ENCODE measurements at regions not wholly inside any gene's neighbourhood (a gene's known extent, or its start where the extent isn't known, plus 50 kb on each side); places are given as distances from the start of the nearest gene placed in this dataset.

DNA sequence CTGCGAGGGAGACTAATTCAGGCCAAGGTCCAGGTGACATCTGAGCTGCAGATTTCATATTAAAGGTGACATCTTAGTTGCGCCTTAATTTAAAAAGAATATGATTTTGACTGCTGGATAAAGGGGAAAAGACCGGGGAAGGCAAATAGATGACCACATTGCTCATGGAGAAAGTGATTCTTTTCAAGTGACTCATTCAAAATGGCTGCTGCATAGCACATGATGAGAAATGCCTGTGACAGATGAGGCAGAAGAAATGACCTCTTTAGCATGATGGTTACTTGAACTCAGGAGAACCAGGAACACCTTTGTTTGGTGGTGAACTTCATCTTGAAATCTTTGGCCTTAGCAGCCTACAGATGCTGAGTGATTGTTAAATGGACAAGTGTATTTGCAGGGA, 385.8 kb upstream of the TRIB2 start:
- no peak for DNase-seq

GRCh38 chr2:12331698-12332097, 385.0 kb upstream of the TRIB2 start:
- no peak for DNase-seq

GRCh38 chr2:12333293-12333692, 383.4 kb upstream of the TRIB2 start:
- no peak for DNase-seq

DNA sequence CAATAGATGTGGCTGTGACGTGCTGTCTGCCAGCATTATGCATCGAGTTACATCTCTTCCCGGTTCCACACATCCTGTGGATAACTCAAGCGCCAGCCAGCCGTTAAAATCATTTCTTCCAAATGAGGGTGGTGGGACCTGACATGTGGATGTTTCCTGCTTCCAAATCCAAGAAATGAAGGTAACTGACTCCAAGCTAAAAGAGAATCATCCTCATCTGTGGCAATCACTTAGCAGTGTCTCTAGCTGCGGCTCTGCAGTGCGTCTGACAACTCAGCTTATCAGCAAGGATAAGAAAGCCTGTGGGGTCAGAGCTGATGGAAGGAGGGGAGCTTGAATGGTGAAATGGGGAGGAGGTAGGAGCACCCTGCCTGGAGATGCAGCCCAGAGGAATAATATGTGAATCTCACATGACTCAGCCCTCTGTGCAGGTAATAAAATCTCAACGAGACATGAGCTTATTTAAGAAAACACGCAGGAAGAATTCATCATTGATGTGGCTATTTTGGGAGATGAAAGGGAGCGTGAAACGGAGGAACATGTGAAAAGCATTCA, 382.2 kb upstream of the TRIB2 start:
- DNase-seq, result no peak

- no peak for DNase-seq
Measured at GRCh38 chr2:12335131-12335530, 381.6 kb upstream of the TRIB2 start.

GRCh38 chr2:12335995-12336394, 380.7 kb upstream of the TRIB2 start:
- DNase-seq, result no peak

DNA sequence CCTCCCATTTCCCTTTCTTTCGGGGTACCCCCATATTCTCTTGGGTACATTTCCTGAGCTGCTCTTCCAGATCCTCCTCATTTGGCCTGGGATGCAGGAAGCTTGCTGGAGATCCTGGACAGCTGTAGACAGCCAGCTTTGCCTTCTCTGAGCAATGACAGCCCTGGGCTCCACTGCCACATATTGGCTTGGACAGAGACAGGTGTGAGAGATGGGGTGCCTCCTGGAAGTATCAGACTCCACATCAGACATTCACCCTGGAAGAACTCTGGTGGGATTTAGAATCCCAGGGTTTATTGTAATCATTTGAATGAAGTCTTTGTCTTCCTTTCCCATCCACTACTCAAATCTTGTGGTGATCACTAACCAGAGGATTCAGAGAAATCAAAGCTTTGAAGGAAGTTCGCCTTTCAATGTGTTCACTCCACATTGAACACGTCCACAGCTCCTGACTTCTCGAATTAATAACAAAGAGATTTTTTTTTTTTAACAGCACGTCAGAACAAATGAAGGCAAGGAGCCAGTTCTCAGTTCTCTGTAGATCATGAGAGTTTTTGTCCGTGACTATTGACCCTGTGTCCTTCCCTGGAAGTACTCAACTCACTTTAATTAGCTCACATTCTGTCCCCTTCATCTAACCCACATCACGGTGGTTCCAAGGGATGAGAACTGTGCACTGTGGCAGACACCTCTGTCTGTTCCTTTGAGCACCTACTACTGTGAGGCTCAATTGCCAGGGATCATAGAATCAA, 377.6 kb upstream of the TRIB2 start:
- DNase-seq, result no peak

GRCh38 chr2:12340164-12340563, 376.6 kb upstream of the TRIB2 start:
- no peak for DNase-seq

GRCh38 chr2:12341215-12341614, 375.5 kb upstream of the TRIB2 start:
- no peak for DNase-seq

DNA sequence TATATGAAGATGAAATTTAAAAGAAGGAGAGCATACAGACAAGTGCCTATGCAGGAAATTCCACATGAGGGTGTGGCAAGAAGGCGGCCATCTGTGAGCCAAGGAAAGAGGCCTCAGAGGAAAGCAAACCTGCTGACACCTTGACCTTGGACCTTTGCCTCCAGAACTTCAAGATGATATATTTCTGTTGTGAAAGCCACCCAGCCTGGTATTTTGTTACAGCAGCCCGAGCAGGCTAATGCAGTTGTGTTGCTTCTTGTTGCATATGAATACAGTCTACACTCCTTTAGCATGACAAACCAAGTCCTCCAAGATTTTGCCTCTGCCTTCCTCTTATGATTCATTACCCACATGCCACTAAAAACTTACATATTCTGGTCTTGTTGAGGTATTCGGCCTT, 374.8 kb upstream of the TRIB2 start:
- no peak for DNase-seq

GRCh38 chr2:12343141-12343540, 373.6 kb upstream of the TRIB2 start:
- DNase-seq, result no peak

DNA sequence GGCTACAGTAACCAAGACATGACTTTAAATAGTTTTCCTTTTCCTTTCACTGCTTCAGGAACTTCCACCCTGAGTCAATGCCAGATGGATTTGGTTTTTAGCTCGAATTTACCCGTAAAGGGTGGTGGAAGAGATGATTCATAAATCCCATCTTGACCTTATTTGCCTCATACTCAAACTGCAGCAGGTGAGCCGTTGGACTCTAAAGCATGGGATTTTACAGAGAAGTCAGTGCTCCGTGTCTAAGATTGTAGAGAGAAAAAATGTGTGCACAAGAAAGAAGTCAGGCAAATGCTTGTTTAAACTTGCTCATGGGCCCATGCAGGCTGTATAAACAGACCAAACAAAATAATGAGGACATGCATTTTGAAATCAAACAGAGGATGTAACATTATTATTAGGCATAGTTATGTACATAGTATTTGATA, 369.7 kb upstream of the TRIB2 start:
- DNase-seq, result no peak

GRCh38 chr2:12348216-12348615, 368.5 kb upstream of the TRIB2 start:
- DNase-seq, result no peak

- no peak for DNase-seq
Measured at GRCh38 chr2:12350821-12351220, 365.9 kb upstream of the TRIB2 start.

DNA sequence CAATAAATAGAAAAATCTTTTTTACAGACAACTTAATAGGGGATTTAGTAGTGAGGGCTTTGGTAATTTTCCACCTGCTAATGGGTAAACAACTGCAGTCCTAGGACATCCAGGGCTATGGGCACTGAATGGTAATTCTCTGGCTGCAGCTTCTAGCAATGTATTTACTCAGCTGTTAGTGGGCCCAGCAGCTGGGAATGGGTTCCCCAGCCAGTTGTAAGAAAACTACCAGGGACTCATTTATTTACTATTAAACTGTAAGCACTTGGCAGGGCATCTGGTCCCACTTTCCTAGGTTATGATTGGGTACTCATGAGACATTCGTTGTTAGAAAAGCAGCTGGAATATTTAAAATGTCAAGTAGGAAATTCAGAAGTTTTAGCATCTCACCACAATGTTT, 363.8 kb upstream of the TRIB2 start:
- no peak for DNase-seq

GRCh38 chr2:12361506-12361905, 355.2 kb upstream of the TRIB2 start:
- no peak for DNase-seq

DNA sequence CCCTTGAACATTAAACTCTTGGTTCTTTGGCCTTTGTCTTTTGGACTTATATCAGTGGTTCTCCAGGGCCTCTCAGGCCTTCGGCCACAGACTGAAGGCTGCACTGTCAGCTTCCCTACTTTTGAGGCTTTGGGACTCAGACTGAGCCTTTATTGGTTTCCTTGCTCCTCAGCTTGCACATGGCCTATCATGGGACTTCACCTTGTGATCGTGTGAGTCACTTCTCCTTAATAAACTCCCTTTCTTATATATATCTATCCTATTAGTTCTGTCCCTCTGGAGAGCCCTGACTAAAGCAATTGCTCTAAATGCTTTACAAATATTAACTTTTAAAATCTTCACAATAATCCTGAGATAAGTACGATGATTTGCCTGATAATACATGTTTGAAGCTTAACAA, 353.6 kb upstream of the TRIB2 start:
- no peak for DNase-seq

DNA sequence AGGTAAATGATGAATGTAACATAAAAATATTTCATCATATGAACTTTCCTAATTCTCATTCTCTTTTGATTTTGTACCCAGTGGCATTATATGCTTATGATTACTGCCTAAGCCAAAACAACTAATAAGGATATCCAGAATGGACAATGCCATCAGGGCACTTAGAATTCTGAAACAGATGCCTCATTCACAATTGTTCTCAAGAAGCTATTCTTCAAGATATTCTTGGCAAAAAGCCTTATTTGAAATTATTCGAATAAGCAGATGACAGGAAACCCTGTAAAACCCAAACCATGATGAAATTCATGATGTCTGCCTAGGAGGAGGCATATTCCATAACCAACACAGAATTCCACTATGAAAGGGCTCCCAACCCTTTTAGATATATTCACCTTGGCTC, 353.2 kb upstream of the TRIB2 start:
- no peak for DNase-seq

DNA sequence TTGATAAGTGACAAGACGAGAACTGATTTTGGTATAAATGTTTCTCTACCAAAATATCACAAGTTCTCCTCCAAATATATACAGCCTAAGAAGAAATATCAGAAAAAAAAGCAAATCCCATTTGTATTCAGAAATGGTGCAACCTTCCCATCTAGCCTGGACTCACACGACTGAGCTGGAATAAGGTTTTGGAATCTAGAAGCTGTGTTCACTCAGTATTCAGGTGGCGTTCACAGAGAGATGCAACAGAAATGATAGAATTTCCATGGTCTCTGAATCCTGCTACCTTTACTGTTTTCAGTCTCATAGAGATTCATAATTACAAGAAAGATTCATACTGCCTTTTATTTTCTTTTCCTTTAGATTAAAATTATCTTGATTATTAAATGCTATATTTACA, 347.2 kb upstream of the TRIB2 start:
- no peak for DNase-seq

- no peak for DNase-seq
Measured at GRCh38 chr2:12376025-12376424, 340.7 kb upstream of the TRIB2 start.

DNA sequence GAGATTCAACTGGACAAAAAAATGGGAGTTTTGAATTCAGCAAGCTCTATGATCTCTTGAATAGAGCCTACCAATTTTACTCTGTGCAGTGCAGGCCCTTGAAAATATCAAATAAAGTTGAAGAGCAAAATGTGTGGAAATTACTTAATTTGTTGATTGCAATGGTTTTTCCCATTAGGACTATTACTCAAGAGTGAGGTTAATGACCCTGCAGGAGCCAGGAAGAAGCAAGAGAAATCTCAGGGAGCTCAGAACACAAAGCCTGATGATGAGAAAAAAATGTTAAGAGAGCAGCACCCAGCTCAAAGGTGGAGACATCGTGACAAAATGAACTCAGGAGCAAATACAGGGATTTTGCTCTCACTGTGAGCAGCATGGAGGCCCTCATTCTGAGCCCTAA, 337.6 kb upstream of the TRIB2 start:
- DNase-seq, result no peak

DNA sequence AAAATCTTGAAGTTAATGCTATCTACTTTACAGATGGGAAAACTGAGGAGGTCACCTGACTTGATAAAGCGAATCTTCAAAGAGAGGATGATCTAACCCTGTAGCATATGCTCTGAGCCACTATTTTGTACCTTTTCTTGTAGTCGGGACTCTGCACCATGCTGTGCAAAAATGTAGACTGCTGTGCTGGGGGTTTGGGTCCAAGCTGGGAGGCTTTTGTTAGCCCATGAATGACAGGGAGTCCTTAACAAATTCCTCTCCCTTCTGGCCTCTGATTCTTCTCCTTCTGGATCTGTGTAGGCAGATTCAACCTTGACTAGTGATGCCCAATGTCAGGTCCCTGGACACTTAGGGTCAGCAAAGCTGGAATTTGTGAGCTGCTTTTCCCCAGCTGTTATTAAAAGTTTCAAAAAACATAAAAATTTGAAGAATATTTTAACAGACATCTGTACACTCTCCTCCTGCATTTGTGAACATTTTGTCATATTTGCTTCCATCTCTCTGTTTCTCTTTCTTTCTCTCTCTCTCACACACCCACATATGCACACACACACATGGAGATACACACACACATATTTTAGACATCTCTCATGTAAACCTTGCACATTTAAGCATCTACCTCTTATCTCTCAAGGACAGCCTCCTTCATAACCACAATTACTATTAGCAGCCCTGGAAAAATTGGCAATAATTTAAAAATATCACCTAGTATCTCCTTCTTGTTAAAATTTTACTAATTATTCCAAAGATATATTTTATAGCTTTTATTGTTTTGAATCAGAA, 335.0 kb upstream of the TRIB2 start:
- DNase-seq, result no peak

DNA sequence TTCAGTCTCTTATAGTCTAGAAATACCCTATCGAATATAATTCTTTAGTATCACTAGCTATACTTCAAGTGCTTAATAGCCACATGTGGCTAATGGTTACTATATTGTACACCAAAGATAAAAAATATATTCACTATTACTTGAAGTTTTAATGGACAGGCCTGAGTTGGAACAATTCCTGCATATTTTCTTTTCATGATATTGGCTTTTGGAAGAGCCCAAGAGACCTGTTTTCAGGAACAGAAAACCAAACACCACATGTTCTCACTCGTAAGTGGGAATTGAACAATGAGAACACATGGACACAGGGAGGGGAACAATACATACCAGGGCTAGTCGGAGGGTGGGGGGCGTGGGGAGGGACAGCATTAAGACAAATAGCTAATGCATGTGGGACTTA, 334.4 kb upstream of the TRIB2 start:
- no peak for DNase-seq

DNA sequence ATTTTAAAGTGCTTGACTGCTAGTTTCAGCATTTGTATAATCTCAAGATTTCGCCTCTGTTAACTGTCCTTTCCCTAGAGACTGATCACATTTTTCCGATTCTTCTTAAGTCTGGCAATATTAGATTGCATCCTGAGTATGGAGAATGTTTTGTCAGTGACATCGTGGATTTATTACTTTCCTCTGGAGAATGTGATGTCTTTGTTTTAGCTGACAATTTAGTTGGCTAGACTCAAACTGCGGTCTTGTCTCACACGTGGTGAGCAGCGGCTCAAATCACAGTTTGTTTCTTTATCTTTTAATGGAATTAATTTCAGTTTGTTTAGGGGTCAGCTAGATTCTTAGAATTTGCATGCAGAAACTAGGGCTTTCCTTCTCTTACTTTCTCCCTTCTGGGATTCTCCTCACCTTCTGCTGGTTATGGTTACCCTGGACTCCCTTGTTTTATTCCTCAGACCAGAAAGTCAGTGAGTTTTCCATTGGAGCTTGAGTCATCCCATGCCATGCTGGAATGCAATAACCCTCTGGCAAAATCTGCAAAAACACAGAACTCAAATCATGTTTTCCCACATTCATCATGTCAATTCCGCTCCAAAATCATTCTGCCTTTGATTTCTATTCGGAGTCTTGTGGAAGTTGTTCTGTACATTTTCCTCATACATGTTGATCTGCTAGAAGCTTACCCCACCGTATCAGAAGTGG, 327.2 kb upstream of the TRIB2 start:
- DNase-seq, result no peak
